ENCODE measurements at regions not wholly inside any gene's neighbourhood (a gene's known extent, or its start where the extent isn't known, plus 50 kb on each side); places are given as distances from the start of the nearest gene placed in this dataset.

- Histone ChIP-seq H3K9me2 (replicated peaks; ENCODE audit: insufficient read depth, low read length) (no peaks in the 10 kb centered on the region), H2AFZ (ENCODE audit: low read length) (no peak overlapping the region), H3K4me2 (ENCODE audit: low read depth, low read length) (no peak overlapping the region), H4K20me1 (ENCODE audit: insufficient read depth, low read length) (no peaks in the 10 kb centered on the region), H3K36me3 (replicated peaks; ENCODE audit: insufficient read depth, low read length) (no peaks in the 10 kb centered on the region), H3K79me2 (ENCODE audit: low read length) (no peaks in the 10 kb centered on the region), H3F3A (ENCODE audit: insufficient read depth, low read length) (no peaks in the 10 kb centered on the region), H3K27ac (ENCODE audit: low read length) (no peak overlapping the region), H3K9me3 (replicated peaks; ENCODE audit: insufficient read depth, low read length) (no peaks in the 10 kb centered on the region), H3K4me1 (ENCODE audit: low read length) (0 out of 2 replicates have a peak, but pooled peaks cover 6% of the 10 kb centered on the region), H3K9ac (ENCODE audit: low read length) (no peak overlapping the region), H3K4me3 (ENCODE audit: low read length) (no peak overlapping the region), H3K27me3 (replicated peaks; ENCODE audit: insufficient read depth, low read length) (0 out of 2 replicates have a peak, but pooled peaks cover 11% of the 10 kb centered on the region)
- no peak for TF ChIP-seq CTCF (IDR thresholded peaks at IDR 0.05; ENCODE audit: low read length)
- TF ChIP-seq EZH2 (optimal IDR thresholded peaks at IDR 0.05; ENCODE audit: low read depth, low read length): no peak
- no peak for TF ChIP-seq EZH2phosphoT487 (IDR thresholded peaks at IDR 0.05; ENCODE audit: low read length)
- DNase-seq: no peak
Observed at GRCh38 chr21:35396655-35397054, 347.6 kb upstream of the RUNX1 start.

- H3K4me2 ChIP-seq (ENCODE audit: low read depth, low read length): no peak overlapping the region
- H3K36me3 ChIP-seq (replicated peaks; ENCODE audit: insufficient read depth, low read length): no peaks in the 10 kb centered on the region
- H3K4me3 ChIP-seq (ENCODE audit: low read length): no peak overlapping the region
- no peak for TF ChIP-seq EZH2 (optimal IDR thresholded peaks at IDR 0.05; ENCODE audit: low read depth, low read length)
- TF ChIP-seq EZH2phosphoT487 (IDR thresholded peaks at IDR 0.05; ENCODE audit: low read length): no peak
- no peak for TF ChIP-seq CTCF (IDR thresholded peaks at IDR 0.05; ENCODE audit: low read length)
- 0 out of 2 replicates have a peak, but pooled peaks cover 11% of the 10 kb centered on the region for H3K27me3 ChIP-seq (replicated peaks; ENCODE audit: insufficient read depth, low read length)
- H3K27ac ChIP-seq (ENCODE audit: low read length): no peak overlapping the region
- no peak for DNase-seq
- H3K4me1 ChIP-seq (ENCODE audit: low read length): 0 out of 2 replicates have a peak, but pooled peaks cover 6% of the 10 kb centered on the region
- H2AFZ ChIP-seq (ENCODE audit: low read length): no peak overlapping the region
- no peaks in the 10 kb centered on the region for H3K9me3 ChIP-seq (replicated peaks; ENCODE audit: insufficient read depth, low read length)
- H3K79me2 ChIP-seq (ENCODE audit: low read length): no peaks in the 10 kb centered on the region
- no peak overlapping the region for H3K9ac ChIP-seq (ENCODE audit: low read length)
- H4K20me1 ChIP-seq (ENCODE audit: insufficient read depth, low read length): no peaks in the 10 kb centered on the region
- no peaks in the 10 kb centered on the region for H3F3A ChIP-seq (ENCODE audit: insufficient read depth, low read length)
- no peaks in the 10 kb centered on the region for H3K9me2 ChIP-seq (replicated peaks; ENCODE audit: insufficient read depth, low read length)
Observed at GRCh38 chr21:35395728-35396127, 346.6 kb upstream of the RUNX1 start.

GRCh38 chr21:35394634-35395369, 345.7 kb upstream of the RUNX1 start:
- Histone ChIP-seq H3K36me3 (replicated peaks; ENCODE audit: insufficient read depth, low read length) (no peaks in the 10 kb centered on the region), H3K9me3 (replicated peaks; ENCODE audit: insufficient read depth, low read length) (no peaks in the 10 kb centered on the region), H3K79me2 (ENCODE audit: low read length) (no peaks in the 10 kb centered on the region), H3K27me3 (replicated peaks; ENCODE audit: insufficient read depth, low read length) (0 out of 2 replicates have a peak, but pooled peaks cover 11% of the 10 kb centered on the region), H3F3A (ENCODE audit: insufficient read depth, low read length) (no peaks in the 10 kb centered on the region), H3K4me2 (ENCODE audit: low read depth, low read length) (no peak overlapping the region), H3K9ac (ENCODE audit: low read length) (no peak overlapping the region), H3K4me1 (ENCODE audit: low read length) (0 out of 2 replicates have a peak, but pooled peaks cover 1% of the 10 kb centered on the region), H4K20me1 (ENCODE audit: insufficient read depth, low read length) (no peaks in the 10 kb centered on the region), H3K4me3 (ENCODE audit: low read length) (no peak overlapping the region), H3K9me2 (replicated peaks; ENCODE audit: insufficient read depth, low read length) (no peaks in the 10 kb centered on the region), H2AFZ (ENCODE audit: low read length) (no peak overlapping the region), H3K27ac (ENCODE audit: low read length) (no peak overlapping the region)
- TF ChIP-seq CTCF (IDR thresholded peaks at IDR 0.05; ENCODE audit: low read length) (no peak), EZH2 (optimal IDR thresholded peaks at IDR 0.05; ENCODE audit: low read depth, low read length) (no peak), EZH2phosphoT487 (IDR thresholded peaks at IDR 0.05; ENCODE audit: low read length) (no peak)
- no peak for DNase-seq
